Right atrium auricular region (tissue), 2 donors: ENCODE measurements at regions not wholly inside any gene's neighbourhood (a gene's known extent, or its start where the extent isn't known, plus 50 kb on each side); places are given as distances from the start of the nearest gene placed in this dataset.

ENCODE experiments used
- DNase-seq: peaks from one replicate; pipeline ENCODE4 v3.0.0-alpha.2; 2019; ENCODE audit warnings: low spot score
- H3K27ac ChIP-seq, 2 donors: fragments of 200-600 bp; sonication (generic); 1 replicate in 1 of 2; 2 replicates in 1 of 2; pipeline ENCODE4 v1.5.1; 2016 to 2019
- H3K27me3 ChIP-seq, 2 donors: fragments of 200-600 bp; sonication (generic); one replicate each; pipeline versions ENCODE4 v1.5.1 to v1.6.0; 2017 to 2019
- H3K36me3 ChIP-seq: fragments of 200-600 bp; sonication (generic); one replicate; pipeline ENCODE4 v1.5.1; 2016
- H3K4me1 ChIP-seq, 2 donors: fragments of 200-600 bp; sonication (generic); one replicate each; pipeline versions ENCODE4 v1.5.1 to v1.6.0; 2017 to 2019
- H3K4me3 ChIP-seq, 2 donors: fragments of 200-600 bp; sonication (generic); 1 replicate in 1 of 2; 2 replicates in 1 of 2; pipeline ENCODE4 v1.5.1; 2017 to 2019; ENCODE audit warnings: mild to moderate bottlenecking in 1 of 2, moderate library complexity in 1 of 2
- H3K9me3 ChIP-seq, 2 donors: fragments of 200-600 bp; sonication (generic); one replicate each; pipeline ENCODE4 v1.5.1; 2019
- TF ChIP-seq, protein P1 (sequence below), 2 donors: fragments of 200-600 bp; sonication (generic); IDR thresholded peaks; one replicate each; pipeline ENCODE4 v1.5.1; 2019; ENCODE audit warnings: antibody characterized with exemption in 2 of 2

GRCh38 chr10:57943701-57944100, 324.0 kb downstream of the IPMK start:
- Histone ChIP-seq H3K4me3 (no peak overlapping the region), H3K9me3 (no peaks in the 10 kb centered on the region), H3K4me1 (no peaks in the 10 kb centered on the region), H3K27ac (no peak overlapping the region), H3K27me3 (no peaks in the 10 kb centered on the region), H3K36me3 (no peaks in the 10 kb centered on the region)
- DNase-seq: no peak
- TF ChIP-seq, protein P1, sequence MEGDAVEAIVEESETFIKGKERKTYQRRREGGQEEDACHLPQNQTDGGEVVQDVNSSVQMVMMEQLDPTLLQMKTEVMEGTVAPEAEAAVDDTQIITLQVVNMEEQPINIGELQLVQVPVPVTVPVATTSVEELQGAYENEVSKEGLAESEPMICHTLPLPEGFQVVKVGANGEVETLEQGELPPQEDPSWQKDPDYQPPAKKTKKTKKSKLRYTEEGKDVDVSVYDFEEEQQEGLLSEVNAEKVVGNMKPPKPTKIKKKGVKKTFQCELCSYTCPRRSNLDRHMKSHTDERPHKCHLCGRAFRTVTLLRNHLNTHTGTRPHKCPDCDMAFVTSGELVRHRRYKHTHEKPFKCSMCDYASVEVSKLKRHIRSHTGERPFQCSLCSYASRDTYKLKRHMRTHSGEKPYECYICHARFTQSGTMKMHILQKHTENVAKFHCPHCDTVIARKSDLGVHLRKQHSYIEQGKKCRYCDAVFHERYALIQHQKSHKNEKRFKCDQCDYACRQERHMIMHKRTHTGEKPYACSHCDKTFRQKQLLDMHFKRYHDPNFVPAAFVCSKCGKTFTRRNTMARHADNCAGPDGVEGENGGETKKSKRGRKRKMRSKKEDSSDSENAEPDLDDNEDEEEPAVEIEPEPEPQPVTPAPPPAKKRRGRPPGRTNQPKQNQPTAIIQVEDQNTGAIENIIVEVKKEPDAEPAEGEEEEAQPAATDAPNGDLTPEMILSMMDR (IDR thresholded peaks at IDR 0.05): no peak

DNA sequence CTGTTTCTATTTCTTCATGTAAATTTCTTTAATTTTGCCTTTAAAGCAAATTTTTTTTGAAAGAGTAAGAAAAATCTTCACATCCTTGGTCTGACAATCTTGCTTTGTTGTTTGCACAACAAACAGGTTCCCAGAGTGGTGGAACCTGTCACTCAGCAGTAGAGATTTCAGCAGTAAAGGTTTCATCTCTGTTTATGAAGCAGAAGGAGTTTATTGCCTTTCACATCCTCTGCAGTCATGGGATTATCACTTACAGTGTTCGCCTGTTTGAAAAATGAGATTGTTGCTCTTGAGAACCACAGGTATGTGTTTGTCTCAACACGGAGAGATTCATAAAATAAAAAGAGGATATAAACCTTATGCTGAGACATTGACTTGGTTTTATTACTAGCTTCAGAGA, 342.6 kb downstream of the IPMK start:
- Histone ChIP-seq H3K36me3 (no peaks in the 10 kb centered on the region), H3K4me1 (no peaks in the 10 kb centered on the region), H3K27me3 (no peaks in the 10 kb centered on the region), H3K27ac (no peak overlapping the region), H3K4me3 (no peak overlapping the region), H3K9me3 (no peaks in the 10 kb centered on the region)
- no peak for DNase-seq
- TF ChIP-seq, protein P1 (IDR thresholded peaks at IDR 0.05): no peak

GRCh38 chr10:57921140-57921539, 346.6 kb downstream of the IPMK start:
- no peaks in the 10 kb centered on the region for H3K36me3 ChIP-seq
- DNase-seq: no peak
- H3K27me3 ChIP-seq: no peaks in the 10 kb centered on the region
- no peak overlapping the region for H3K4me3 ChIP-seq
- H3K9me3 ChIP-seq: no peaks in the 10 kb centered on the region
- no peaks in the 10 kb centered on the region for H3K4me1 ChIP-seq
- H3K27ac ChIP-seq: no peak overlapping the region
- TF ChIP-seq, protein P1 (IDR thresholded peaks at IDR 0.05): no peak

- Histone ChIP-seq H3K36me3 (no peaks in the 10 kb centered on the region), H3K4me1 (no peaks in the 10 kb centered on the region), H3K27ac (no peak overlapping the region), H3K27me3 (no peaks in the 10 kb centered on the region), H3K9me3 (no peaks in the 10 kb centered on the region), H3K4me3 (no peak overlapping the region)
- no peak for DNase-seq
- TF ChIP-seq, protein P1 (IDR thresholded peaks at IDR 0.05): no peak
Measured at GRCh38 chr10:57919864-57920263, 347.8 kb downstream of the IPMK start.

- Histone ChIP-seq H3K27ac (no peak overlapping the region), H3K27me3 (no peaks in the 10 kb centered on the region), H3K9me3 (no peaks in the 10 kb centered on the region), H3K4me1 (no peaks in the 10 kb centered on the region), H3K36me3 (no peaks in the 10 kb centered on the region), H3K4me3 (no peak overlapping the region)
- TF ChIP-seq, protein P1 (IDR thresholded peaks at IDR 0.05): no peak
- DNase-seq: no peak
Measured at GRCh38 chr10:57917019-57917418, 350.7 kb downstream of the IPMK start.

DNA sequence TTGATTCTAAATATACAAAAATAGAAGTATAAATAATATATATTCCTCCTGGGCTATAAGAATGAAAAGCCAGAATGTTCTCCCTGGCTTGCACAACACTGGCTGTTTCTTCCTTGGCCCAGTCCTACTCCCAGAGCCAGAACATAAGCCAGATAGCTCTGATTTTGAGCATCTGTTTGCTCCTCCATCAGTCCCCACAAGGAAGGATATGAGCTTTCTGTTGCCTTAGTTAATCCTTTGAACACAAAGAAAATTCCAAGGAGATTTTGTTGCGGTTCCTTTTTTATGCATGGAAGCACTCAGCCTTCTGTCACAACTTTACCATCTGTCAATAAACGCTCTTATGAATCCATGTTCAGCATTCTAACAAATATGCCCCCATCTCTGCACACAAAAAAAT, 361.8 kb downstream of the IPMK start:
- TF ChIP-seq, protein P1 (IDR thresholded peaks at IDR 0.05): no peak
- no peaks in the 10 kb centered on the region for H3K27me3 ChIP-seq
- no peaks in the 10 kb centered on the region for H3K4me1 ChIP-seq
- H3K9me3 ChIP-seq: no peaks in the 10 kb centered on the region
- no peak overlapping the region for H3K4me3 ChIP-seq
- no peak for DNase-seq
- H3K27ac ChIP-seq: no peak overlapping the region
- H3K36me3 ChIP-seq: no peaks in the 10 kb centered on the region
